B cell (primary cell): ENCODE measurements at regions not wholly inside any gene's neighbourhood (a gene's known extent, or its start where the extent isn't known, plus 50 kb on each side); places are given as distances from the start of the nearest gene placed in this dataset.

Source experiments
- ATAC-seq: fragments of 200-7000 bp; cut with Tn5 transposase; one replicate; pipeline ENCODE4 v1.10.0; 2021; ENCODE audit warnings: low read depth, mild to moderate bottlenecking, moderate number of reproducible peaks, moderate library complexity
- CTCF ChIA-PET: fragments of 350-600 bp; sonication (Branson Sonifier 250); formaldehyde crosslinking; loops from one replicate; lab custom pipeline; 2021; ENCODE audit warnings: antibody characterized with exemption, inconsistent platforms; lab: Charles Lee
- POLR2A ChIA-PET: fragments of 350-600 bp; sonication (Branson Sonifier 250); formaldehyde crosslinking; loops from one replicate; lab custom pipeline; 2021; ENCODE audit warnings: antibody characterized with exemption; lab: Charles Lee
- DNase-seq: peaks from one replicate; pipeline ENCODE4 v3.0.0; 2013
- H2AFZ ChIP-seq: 2 replicates; pipeline ENCODE4 v1.6.1; 2012; ENCODE audit warnings: mild to moderate bottlenecking, low read depth, low read length; ENCODE audit not compliant: insufficient read depth, poor library complexity, severe bottlenecking
- H3K27ac ChIP-seq, 2 donors: 1 replicate in 1 of 2; 2 replicates in 1 of 2; pipeline ENCODE4 v1.5.1; 2012 to 2013; ENCODE audit warnings: low read length in 2 of 2, mild to moderate bottlenecking in 2 of 2, moderate library complexity in 1 of 2
- H3K27me3 ChIP-seq, 4 experiments: fragments of 200-600 bp in 1 of 4; sonication (generic) in 1 of 4; replicated peaks in 1 of 4; 1 replicate in 2 of 4; 2 replicates in 2 of 4; pipeline versions ENCODE4 v1.6.1 to v1.7.0; 2013 to 2016; ENCODE audit warnings: low read length in 3 of 4, mild to moderate bottlenecking in 2 of 4, mixed read lengths in 1 of 4, moderate library complexity in 1 of 4; ENCODE audit not compliant: insufficient read depth in 4 of 4, control insufficient read depth in 3 of 4; ENCODE audit errors: control extremely low read depth in 1 of 4
- H3K36me3 ChIP-seq, 2 experiments: replicated peaks in 1 of 2; 1 replicate in 1 of 2; 2 replicates in 1 of 2; pipeline versions ENCODE4 v1.6.1 to v1.7.1; 2013; ENCODE audit warnings: low read length in 1 of 2; ENCODE audit not compliant: insufficient read depth in 2 of 2, control insufficient read depth in 1 of 2; ENCODE audit errors: control extremely low read depth in 1 of 2, extremely low read depth in 1 of 2
- H3K4me1 ChIP-seq, 2 donors: fragments of 200-600 bp in 1 of 2; sonication (generic) in 1 of 2; 1 replicate in 1 of 2; 2 replicates in 1 of 2; pipeline versions ENCODE4 v1.5.1 to v1.6.1; 2013 to 2017; ENCODE audit warnings: low read length in 2 of 2; ENCODE audit not compliant: control insufficient read depth in 2 of 2, insufficient read depth in 2 of 2
- H3K4me2 ChIP-seq: replicated peaks from 2 replicates; pipeline ENCODE3; 2012; ENCODE audit warnings: mild to moderate bottlenecking, low read depth, low read length; ENCODE audit not compliant: poor library complexity, severe bottlenecking
- H3K4me3 ChIP-seq, 5 experiments: fragments of 200-600 bp in 1 of 5; sonication (generic) in 1 of 5; 1 replicate in 3 of 5; 2 replicates in 2 of 5; pipeline versions ENCODE4 v1.5.1 to v1.7.0; 2011 to 2016; ENCODE audit warnings: low read length in 4 of 5, mild to moderate bottlenecking in 4 of 5, low read depth in 2 of 5, control low read depth in 1 of 5, moderate library complexity in 1 of 5; ENCODE audit not compliant: insufficient read depth in 1 of 5; ENCODE audit errors: control extremely low read depth in 1 of 5, extremely low read depth in 1 of 5
- H3K79me2 ChIP-seq: fragments of 200-600 bp; sonication (generic); one replicate; pipeline ENCODE4 v1.6.0; 2016; ENCODE audit warnings: low read length; ENCODE audit not compliant: control insufficient read depth, insufficient read depth
- H3K9ac ChIP-seq: fragments of 200-600 bp; sonication (generic); 2 replicates; pipeline ENCODE4 v1.6.1; 2017; ENCODE audit warnings: mild to moderate bottlenecking, low read length, moderate library complexity
- H3K9me3 ChIP-seq, 3 donors: one replicate each; pipeline versions ENCODE4 v1.6.1 to v1.7.1; 2013; ENCODE audit warnings: low read length in 2 of 3; ENCODE audit not compliant: control insufficient read depth in 2 of 3, insufficient read depth in 1 of 3; ENCODE audit errors: control extremely low read depth in 1 of 3
- H4K20me1 ChIP-seq: 2 replicates; pipeline ENCODE4 v1.6.0; 2012; ENCODE audit warnings: mild to moderate bottlenecking, low read length; ENCODE audit not compliant: insufficient read depth, control insufficient read depth, poor library complexity, severe bottlenecking
- H3K27ac Mint-ChIP-seq: one replicate; pipeline ENCODE4 v1.8.0; 2021; ENCODE audit warnings: mixed read lengths
- H3K27me3 Mint-ChIP-seq: one replicate; pipeline ENCODE4 v1.8.0; 2021; ENCODE audit warnings: mixed read lengths
- H3K4me1 Mint-ChIP-seq: one replicate; pipeline ENCODE4 v1.8.0; 2021; ENCODE audit warnings: mixed read lengths
- H3K4me3 Mint-ChIP-seq: one replicate; pipeline ENCODE4 v1.8.0; 2021; ENCODE audit warnings: mixed read lengths
- H3K9me3 Mint-ChIP-seq: one replicate; pipeline ENCODE4 v1.8.0; 2022; ENCODE audit warnings: mixed read lengths; ENCODE audit not compliant: insufficient read depth
- EZH2 ChIP-seq: IDR thresholded peaks from 2 replicates; pipeline ENCODE4 v1.6.1; 2012; ENCODE audit warnings: borderline replicate concordance, low read depth, mild to moderate bottlenecking, moderate library complexity, low read length; ENCODE audit not compliant: insufficient read depth, poor library complexity, severe bottlenecking
- WGBS: methylation state at CpG from one replicate; pipeline ENCODE4 v1.1.5; 2013; ENCODE audit warnings: missing lambda C conversion rate; ENCODE audit not compliant: insufficient coverage; 5-methylcytosine and 5-hydroxymethylcytosine counted together
- intact Hi-C: fragments of 100-400 bp; cut with micrococcal nuclease; formaldehyde crosslinking; loops from one replicate; pipeline ENCODE4 v1.10.0; 2022
- TF ChIP-seq, protein P1 (sequence below): fragments of 200-600 bp; IDR thresholded peaks from one replicate; pipeline ENCODE4 v1.8.0; 2022; ENCODE audit warnings: antibody characterized with exemption, mild to moderate bottlenecking

DNA sequence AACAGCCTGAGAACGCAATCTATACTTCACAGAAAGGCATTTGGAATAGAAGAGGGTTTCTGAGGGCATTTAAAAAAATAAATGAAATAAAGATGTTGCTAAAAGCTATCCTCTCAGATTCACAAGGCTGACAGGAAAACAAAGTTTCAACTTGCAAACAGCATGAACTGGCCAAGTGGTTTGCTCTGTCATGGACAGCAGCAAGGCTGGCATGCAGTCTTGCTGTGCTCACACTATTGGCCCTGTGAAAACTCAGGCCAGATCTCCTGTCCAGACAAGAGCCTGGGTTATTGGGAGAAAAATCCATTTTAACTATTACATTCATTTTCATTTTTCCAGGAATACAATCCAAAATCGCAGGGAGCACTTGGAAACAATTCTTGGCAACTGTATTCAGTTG is 506.2 kb upstream of the SLC35B3 start:
- Mint-ChIP-seq H3K27ac (no peak overlapping the region), H3K4me1 (no peaks in the 10 kb centered on the region), H3K4me3 (no peak overlapping the region), H3K27me3 (no peaks in the 10 kb centered on the region), H3K9me3 (peaks cover 2% of the 10 kb centered on the region)
- no peaks in the 10 kb centered on the region for H3K4me1 ChIP-seq
- H3K4me2 ChIP-seq, result no peak overlapping the region
- no peak for ATAC-seq
- no peak overlapping the region for H3K4me3 ChIP-seq
- no CpG with 5 or more reads among the region's 2 CpGs for WGBS
- H3K9me3 ChIP-seq, result peaks cover 0 to 4% (median 0%) of the 10 kb centered on the region in 3 donors
- H4K20me1 ChIP-seq, result no peaks in the 10 kb centered on the region
- ChIA-PET POLR2A (no interaction called here), CTCF (no interaction called here)
- no peak for DNase-seq
- H3K9ac ChIP-seq, result no peak overlapping the region
- intact Hi-C loops, result no loop called here
- no peaks in the 10 kb centered on the region for H3K27me3 ChIP-seq
- TF ChIP-seq EZH2, result no peak
- TF ChIP-seq, protein P1, sequence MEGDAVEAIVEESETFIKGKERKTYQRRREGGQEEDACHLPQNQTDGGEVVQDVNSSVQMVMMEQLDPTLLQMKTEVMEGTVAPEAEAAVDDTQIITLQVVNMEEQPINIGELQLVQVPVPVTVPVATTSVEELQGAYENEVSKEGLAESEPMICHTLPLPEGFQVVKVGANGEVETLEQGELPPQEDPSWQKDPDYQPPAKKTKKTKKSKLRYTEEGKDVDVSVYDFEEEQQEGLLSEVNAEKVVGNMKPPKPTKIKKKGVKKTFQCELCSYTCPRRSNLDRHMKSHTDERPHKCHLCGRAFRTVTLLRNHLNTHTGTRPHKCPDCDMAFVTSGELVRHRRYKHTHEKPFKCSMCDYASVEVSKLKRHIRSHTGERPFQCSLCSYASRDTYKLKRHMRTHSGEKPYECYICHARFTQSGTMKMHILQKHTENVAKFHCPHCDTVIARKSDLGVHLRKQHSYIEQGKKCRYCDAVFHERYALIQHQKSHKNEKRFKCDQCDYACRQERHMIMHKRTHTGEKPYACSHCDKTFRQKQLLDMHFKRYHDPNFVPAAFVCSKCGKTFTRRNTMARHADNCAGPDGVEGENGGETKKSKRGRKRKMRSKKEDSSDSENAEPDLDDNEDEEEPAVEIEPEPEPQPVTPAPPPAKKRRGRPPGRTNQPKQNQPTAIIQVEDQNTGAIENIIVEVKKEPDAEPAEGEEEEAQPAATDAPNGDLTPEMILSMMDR, result no peak
- H2AFZ ChIP-seq, result no peak overlapping the region
- H3K79me2 ChIP-seq, result no peaks in the 10 kb centered on the region
- no peak overlapping the region for H3K27ac ChIP-seq
- no peaks in the 10 kb centered on the region for H3K36me3 ChIP-seq

DNA sequence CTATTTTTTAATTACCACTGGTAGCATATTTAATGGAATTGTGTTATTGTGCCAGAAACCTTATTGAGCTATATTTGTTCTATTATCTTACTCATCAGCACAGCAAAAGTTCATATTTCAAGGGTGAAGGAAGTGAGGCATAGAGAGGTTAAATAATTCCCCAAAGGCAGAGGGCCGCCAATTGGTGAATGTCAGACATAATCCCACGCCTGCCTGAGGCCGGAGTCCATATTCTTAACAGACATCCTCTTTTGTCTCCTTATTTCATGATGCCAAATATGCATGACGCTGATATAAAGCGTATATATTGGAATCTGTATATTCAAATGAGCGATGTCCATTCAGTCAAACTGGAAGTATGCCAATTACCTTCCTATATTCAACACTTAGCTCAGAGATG is 505.0 kb upstream of the SLC35B3 start:
- Mint-ChIP-seq H3K27ac (no peak overlapping the region), H3K9me3 (no peaks in the 10 kb centered on the region), H3K4me1 (no peaks in the 10 kb centered on the region), H3K27me3 (no peaks in the 10 kb centered on the region), H3K4me3 (no peak overlapping the region)
- Histone ChIP-seq H3K4me3 (no peak overlapping the region), H3K4me1 (no peaks in the 10 kb centered on the region), H4K20me1 (no peaks in the 10 kb centered on the region), H3K36me3 (no peaks in the 10 kb centered on the region), H3K4me2 (no peak overlapping the region), H2AFZ (no peak overlapping the region), H3K27me3 (no peaks in the 10 kb centered on the region), H3K9ac (no peak overlapping the region), H3K79me2 (no peaks in the 10 kb centered on the region), H3K27ac (no peak overlapping the region), H3K9me3 (peaks cover 0 to 4% (median 0%) of the 10 kb centered on the region in 3 donors)
- ChIA-PET POLR2A (no interaction called here), CTCF (no interaction called here)
- no peak for TF ChIP-seq EZH2
- TF ChIP-seq, protein P1, result no peak
- no peak for DNase-seq
- ATAC-seq, result no peak
- intact Hi-C loops, result no loop called here
- no CpG with 5 or more reads among the region's 6 CpGs for WGBS
